ENCODE measurements at regions not wholly inside any gene's neighbourhood (a gene's known extent, or its start where the extent isn't known, plus 50 kb on each side); places are given as distances from the start of the nearest gene placed in this dataset.

GRCh38 chr3:137669519-137670060 is 94.5 kb upstream of the SOX14 start:
- Histone ChIP-seq H3K36me3 (no peaks in the 10 kb centered on the region), H3K27ac (no peak overlapping the region), H3K4me1 (no peaks in the 10 kb centered on the region), H3K9me3 (peaks cover 0 to 29% (median 16%) of the 10 kb centered on the region in 8 donors), H3K27me3 (replicated peaks in 1 of 7) (no peaks in the 10 kb centered on the region), H3K4me3 (no peak overlapping the region)
- intact Hi-C loops (cut with DNase I; ENCODE audit: low total_unique reads), result no loop called here
- TF ChIP-seq POLR2AphosphoS5 (IDR thresholded peaks at IDR 0.05) (no peak), POLR2A (IDR thresholded peaks at IDR 0.05) (no peak), CTCF (IDR thresholded peaks at IDR 0.05 in 8 of 11, conservative IDR thresholded peaks at IDR 0.05 in 3 of 11) (no peak)
- DNase-seq, result no peak
- WGBS, 5 donors, result 81 to 90% (median 87%) methylated on average over 2 of the region's 2 CpGs

GRCh38 chr3:137687181-137687879 is 76.8 kb upstream of the SOX14 start:
- no peaks in the 10 kb centered on the region for H3K9me3 ChIP-seq
- H3K36me3 ChIP-seq, result no peaks in the 10 kb centered on the region
- H3K27ac ChIP-seq, result no peak overlapping the region
- 61 to 76% (median 70%) methylated on average over 4 of the region's 4 CpGs for WGBS, 5 donors
- no peak overlapping the region for H3K4me3 ChIP-seq
- H3K27me3 ChIP-seq (replicated peaks in 1 of 7), result no peaks in the 10 kb centered on the region
- TF ChIP-seq POLR2A (IDR thresholded peaks at IDR 0.05) (no peak), POLR2AphosphoS5 (IDR thresholded peaks at IDR 0.05) (no peak), CTCF (IDR thresholded peaks at IDR 0.05 in 8 of 11, conservative IDR thresholded peaks at IDR 0.05 in 3 of 11) (no peak)
- no peaks in the 10 kb centered on the region for H3K4me1 ChIP-seq
- intact Hi-C loops (cut with DNase I; ENCODE audit: low total_unique reads), result no loop called here
- no peak for DNase-seq

GRCh38 chr3:137692803-137693431 is 71.2 kb upstream of the SOX14 start:
- WGBS, 5 donors, result 20 to 33% (median 25%) methylated on average over 6 of the region's 6 CpGs
- H3K36me3 ChIP-seq, result no peaks in the 10 kb centered on the region
- no peak for TF ChIP-seq POLR2AphosphoS5 (IDR thresholded peaks at IDR 0.05)
- no peak for TF ChIP-seq CTCF (IDR thresholded peaks at IDR 0.05 in 8 of 11, conservative IDR thresholded peaks at IDR 0.05 in 3 of 11)
- TF ChIP-seq POLR2A (IDR thresholded peaks at IDR 0.05), result no peak
- DNase-seq, result no peak
- peaks cover 0 to 3% (median 0%) of the 10 kb centered on the region in 8 donors for H3K9me3 ChIP-seq
- intact Hi-C loops (cut with DNase I; ENCODE audit: low total_unique reads), result no loop called here
- no peak overlapping the region for H3K4me3 ChIP-seq
- no peak overlapping the region for H3K27ac ChIP-seq
- H3K4me1 ChIP-seq, result no peaks in the 10 kb centered on the region
- no peaks in the 10 kb centered on the region for H3K27me3 ChIP-seq (replicated peaks in 1 of 7)

- no peaks in the 10 kb centered on the region for H3K27me3 ChIP-seq (replicated peaks in 1 of 7)
- H3K36me3 ChIP-seq, result no peaks in the 10 kb centered on the region
- DNase-seq, result no peak
- H3K9me3 ChIP-seq, result peaks cover 0 to 7% (median 0%) of the 10 kb centered on the region in 8 donors
- TF ChIP-seq CTCF (IDR thresholded peaks at IDR 0.05 in 8 of 11, conservative IDR thresholded peaks at IDR 0.05 in 3 of 11), result no peak
- no peak for TF ChIP-seq POLR2A (IDR thresholded peaks at IDR 0.05)
- TF ChIP-seq POLR2AphosphoS5 (IDR thresholded peaks at IDR 0.05), result no peak
- no peak overlapping the region for H3K4me3 ChIP-seq
- H3K27ac ChIP-seq, result no peak overlapping the region
- WGBS, 5 donors, result 85 to 97% (median 90%) methylated on average over 2 of the region's 2 CpGs
- intact Hi-C loops (cut with DNase I; ENCODE audit: low total_unique reads), result no loop called here
- no peaks in the 10 kb centered on the region for H3K4me1 ChIP-seq
Measured at GRCh38 chr3:137693791-137694190, 70.3 kb upstream of the SOX14 start.
